Stimulated activated CD8-positive, alpha-beta memory T cell treated with anti-CD3 and anti-CD28 coated beads, Interleukin-12 subunit alpha, Interleukin-12 subunit beta, amount 100 ng/mL, for 24 hours (primary cell): ENCODE measurements at regions not wholly inside any gene's neighbourhood (a gene's known extent, or its start where the extent isn't known, plus 50 kb on each side); places are given as distances from the start of the nearest gene placed in this dataset.
"Not testable (repeated sequence)": the region's sequence is repeated elsewhere in the genome, so short reads cannot be mapped to it uniquely, and the experiment has no call there.

Source experiments
- DNase-seq: peaks from one replicate; pipeline ENCODE4 v3.0.0-alpha.2; 2020; ENCODE audit errors: extremely low read depth

DNA sequence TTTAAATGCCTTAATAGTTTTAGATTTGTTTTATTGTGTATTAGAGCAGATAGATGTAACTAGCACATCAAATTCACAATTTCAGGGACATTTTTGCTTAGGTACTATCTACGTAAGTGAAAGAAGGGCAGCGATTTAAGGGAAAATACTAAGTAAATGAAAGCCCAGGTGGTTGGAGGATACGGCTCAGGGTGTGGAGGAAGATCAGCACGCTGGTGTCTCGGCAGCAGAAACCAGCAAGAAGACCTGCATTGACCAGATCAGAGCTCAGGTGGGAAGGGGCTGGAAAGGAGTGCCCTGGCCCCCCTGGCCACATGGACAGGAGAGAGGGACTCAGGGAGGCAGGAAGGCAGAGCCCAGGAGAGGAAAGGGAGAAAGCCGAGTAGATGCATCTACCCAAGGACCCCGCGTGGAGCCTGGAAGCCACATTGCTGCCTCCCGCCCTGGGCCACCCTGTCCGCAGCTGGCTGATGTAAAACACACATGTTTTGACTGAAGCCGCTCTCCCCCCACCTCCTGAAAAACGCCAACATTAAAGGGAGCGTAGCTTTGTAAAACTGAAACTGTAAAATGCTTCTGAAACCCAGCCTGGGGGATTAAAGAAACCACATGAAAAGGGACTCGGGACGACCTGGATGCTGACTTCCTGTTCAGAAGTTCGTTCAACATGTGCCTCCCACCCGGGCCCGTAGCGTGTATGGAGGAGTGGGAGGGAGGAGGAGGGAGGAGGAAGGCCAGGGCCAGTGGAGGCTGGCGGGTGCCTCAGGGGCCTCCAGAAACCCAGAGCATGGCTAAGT is 72.6 kb upstream of the TARDBP start:
- no peak for DNase-seq

DNA sequence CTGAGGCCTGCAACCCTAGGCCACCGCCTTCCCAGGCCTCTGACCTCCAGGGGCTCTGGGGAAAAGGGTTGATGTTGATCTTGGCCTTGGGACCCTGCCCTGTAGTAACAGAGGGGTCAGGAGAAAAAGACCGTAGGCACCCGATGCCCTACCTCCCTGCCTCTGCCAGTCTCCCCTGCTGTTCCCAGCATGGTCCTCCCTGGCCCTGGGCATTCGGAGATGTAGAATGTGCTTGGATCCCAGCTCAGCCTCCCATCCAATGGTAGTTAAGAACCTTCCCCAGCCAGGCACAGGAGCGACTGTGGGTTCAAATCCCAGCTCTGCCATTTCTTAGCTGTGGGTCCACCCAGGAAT is 72.0 kb upstream of the TARDBP start:
- DNase-seq, result no peak

- DNase-seq, result no peak
Observed at GRCh38 chr1:10940838-10941237, 71.6 kb upstream of the TARDBP start.

DNA sequence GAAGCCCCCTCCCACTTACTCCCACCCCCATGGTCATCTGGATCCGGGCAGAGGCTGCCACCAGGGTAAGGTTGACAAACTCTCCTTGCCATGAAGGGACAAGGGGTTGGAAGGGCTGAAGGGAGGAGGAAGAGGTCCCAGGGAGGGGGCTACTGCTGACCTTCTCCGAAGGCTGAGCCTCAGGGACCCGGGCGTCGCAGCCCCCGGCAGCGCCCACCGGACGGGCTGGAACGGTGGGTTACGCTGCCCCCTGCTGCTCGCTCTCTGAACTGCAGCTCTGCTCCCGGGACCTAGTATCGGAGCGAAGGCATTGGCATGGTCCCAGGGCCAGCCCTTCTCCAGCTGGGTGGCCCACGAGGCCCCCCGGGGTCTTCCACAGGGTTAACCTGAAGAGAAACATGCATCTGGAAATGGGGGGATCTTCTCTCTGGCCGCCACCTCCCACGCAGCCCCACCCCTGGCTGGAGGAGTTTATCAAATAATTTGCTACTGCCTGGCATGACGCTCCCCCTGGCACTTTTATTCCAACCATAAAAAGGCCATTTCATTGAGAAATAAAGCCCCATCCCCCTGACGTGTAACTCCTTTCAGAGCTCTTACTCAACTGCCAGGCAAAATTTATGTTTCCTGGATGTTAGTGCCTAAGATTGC is 70.4 kb upstream of the TARDBP start:
- DNase-seq, result no peak

- no peak for DNase-seq
Observed at GRCh38 chr1:10942542-10942912, 69.9 kb upstream of the TARDBP start.

DNA sequence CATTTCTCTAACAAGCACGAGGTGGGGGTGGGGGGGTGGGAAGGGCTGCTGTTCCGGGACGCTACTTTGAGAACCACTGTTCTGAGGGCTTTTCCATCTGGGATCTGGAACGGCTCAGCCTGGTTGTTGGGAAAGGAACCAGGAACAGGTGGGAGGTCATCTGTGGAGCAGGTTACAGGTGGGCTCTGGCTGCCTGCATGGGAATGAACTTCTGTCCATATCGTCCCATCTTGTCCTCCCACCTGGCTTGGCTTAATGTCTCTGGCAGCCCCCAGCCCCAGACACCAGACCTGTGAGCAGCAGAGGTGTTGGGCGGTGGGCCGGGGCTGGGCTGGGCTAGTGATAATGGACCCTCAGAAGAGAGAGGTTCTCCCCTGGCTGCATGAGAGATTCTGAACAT is 69.4 kb upstream of the TARDBP start:
- no peak for DNase-seq

- DNase-seq, result no peak
Observed at GRCh38 chr1:10943991-10944730, 68.3 kb upstream of the TARDBP start.

DNA sequence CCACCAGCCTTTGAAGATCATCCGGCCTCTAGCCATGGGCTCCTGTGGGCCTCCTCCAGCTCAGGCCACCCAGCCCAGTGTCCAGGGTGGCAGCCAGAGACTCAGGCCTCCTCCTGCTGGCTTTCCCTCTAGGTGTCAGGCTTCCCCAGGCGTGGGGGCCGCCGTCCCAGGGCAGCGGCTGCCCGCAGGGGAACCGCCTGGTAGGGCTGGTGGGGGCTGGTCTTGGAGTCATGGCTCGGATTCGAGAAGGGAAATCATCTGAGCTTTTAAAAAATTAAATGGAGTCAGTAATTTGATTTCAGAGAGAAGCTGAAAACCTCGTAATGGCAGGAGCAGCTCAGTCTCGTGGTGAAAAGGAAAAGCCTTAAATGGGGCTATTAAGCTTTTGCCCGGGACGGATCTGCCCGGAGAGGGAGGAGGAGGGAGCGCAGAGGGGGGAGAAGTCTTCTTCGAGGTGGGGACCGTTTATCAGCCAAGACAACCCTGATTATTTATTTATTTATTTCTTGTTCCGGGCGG is 66.4 kb upstream of the TARDBP start:
- DNase-seq, result no peak

- DNase-seq, result no peak
Observed at GRCh38 chr1:10947181-10947580, 65.3 kb upstream of the TARDBP start.

GRCh38 chr1:10947691-10948462 is 64.6 kb upstream of the TARDBP start:
- no peak for DNase-seq

GRCh38 chr1:10948463-10948775 is 64.0 kb upstream of the TARDBP start:
- no peak for DNase-seq

GRCh38 chr1:10950316-10951172 is 61.9 kb upstream of the TARDBP start:
- DNase-seq, result no peak

DNA sequence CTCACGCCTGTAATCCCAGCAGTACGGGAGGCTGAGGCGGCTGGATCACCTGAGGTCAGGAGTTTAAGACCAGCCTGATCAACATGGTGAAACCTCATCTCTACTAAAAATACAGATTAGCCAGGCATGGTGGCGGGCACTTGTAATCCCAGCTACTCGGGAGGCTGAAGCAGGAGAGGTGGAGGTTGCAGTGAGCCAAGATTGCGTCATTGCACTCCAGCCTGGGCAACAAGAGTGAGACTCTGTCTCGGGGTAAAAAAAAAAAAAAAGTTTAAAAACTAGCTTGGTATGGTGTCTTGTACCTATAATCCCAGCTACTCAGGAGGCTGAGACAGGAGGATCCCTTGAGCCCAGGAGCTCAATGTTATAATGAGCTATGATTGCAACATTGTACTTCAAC is 61.2 kb upstream of the TARDBP start:
- not testable (repeated sequence) for DNase-seq

DNA sequence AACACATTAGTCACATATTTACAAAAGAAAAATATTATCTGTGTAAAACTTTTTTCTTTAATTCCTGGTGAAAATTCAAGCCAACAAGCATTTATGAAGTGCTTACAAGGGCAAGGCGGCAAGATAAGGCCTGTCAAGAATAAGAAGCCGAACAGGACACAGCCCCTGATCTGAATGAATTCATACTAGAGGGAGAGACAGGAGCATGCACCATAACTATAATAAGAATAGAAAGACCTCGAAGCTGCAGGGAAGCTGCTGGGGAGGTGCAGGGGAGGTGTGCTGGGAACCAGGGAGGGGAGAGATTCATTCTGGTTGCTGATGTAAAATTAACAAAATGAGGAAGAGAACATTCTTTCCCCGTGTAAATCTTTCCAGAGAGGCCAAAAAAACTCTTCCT is 60.5 kb upstream of the TARDBP start:
- DNase-seq, result no peak

DNA sequence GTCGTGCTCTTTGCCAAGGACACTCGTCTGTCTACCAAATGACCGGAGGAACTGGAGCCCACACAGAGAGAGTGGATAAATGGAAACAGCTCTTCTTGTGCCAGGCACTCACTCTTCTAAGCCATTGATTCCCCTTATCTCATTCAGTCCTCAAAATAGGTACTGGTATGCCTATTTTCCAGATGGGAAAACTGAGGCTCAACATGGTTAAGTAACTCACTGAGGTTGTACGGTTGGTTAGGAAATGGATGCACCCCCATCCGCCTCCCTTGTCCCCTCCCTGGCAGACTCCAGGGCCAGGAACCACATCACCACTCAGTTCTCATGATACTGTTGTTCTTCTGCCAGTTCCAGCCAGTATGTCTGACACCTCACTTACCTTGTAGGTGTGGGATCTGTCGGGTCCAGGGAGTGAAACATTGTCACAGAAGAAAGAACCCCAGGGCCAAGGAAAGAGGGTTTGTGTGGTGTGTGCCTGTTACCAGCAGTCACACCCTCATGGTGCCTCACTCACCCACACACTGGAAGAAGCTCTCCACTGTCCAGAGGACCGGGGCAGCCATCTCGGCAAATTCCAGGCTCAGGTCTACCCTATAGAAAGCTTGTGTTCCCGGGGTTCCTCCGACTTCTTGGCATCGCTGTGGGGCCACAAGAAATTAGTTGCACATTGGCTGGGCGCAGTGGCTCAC is 58.8 kb upstream of the TARDBP start:
- DNase-seq, result no peak

- no peak for DNase-seq
Observed at GRCh38 chr1:10957133-10957532, 55.3 kb upstream of the TARDBP start.

DNA sequence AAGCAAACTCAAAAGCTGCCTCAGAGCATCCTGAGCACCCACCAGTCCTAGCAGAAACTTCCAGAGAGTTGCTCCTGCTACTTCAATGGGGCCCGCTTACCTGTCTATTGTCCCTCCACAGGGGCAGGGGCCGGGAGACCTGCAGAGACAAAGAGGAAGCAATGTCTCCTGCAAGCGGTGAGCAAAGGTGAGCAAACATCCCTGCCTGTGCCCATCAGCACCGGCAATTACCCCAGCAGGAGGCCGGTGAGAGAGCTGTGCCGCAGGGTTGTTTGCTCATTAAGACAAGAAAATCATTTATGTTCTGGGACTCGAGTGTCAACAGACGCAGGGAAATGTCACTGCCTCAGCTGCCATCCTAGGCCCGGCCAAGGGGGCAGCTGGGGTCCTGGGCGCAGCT is 53.8 kb upstream of the TARDBP start:
- no peak for DNase-seq

DNA sequence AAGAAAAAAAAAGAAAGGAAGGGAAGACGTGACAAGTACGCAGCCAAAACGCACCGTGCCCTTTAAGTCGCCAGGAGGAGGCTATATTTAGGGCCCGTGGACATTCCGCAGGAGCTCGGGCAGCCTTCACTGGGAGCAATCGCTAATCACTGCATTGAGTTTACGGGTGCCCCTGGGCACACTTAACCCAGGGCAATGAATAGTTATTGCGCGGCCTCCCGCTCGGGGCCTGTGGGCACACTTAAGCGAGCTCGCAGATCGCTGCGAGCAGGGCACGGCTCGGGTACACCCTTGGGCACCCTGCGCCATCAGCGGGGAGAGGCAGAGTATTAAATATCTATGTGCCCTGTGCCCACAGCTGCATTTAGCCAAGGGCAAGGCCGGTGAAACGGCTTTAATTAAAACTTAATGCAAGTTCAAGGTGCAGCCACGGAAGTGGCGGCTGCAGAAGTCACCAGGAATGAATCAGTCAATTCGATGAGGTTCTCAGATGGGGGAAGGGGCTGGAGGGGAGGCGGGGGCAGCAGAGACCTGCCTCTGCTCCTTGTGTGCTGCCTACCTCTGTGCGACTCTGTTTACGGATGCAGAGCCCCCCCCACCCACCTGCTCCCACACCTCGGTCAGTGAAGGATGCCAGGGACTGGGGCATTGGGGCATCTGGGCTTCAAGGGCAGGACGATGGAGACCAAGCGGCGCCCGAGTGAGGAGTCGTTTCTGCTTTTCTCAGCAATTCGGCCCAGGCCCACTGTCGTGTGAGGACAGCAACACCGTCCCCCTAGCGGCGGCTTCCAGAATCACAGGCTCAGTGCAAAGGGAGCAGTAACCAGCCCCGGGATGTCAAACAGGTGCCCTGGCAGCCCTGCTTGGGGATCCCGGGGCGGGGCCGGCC is 51.8 kb upstream of the TARDBP start:
- DNase-seq, result peak; percentile 55

GRCh38 chr1:10961300-10961833 is 51.1 kb upstream of the TARDBP start:
- no peak for DNase-seq
